ENCODE measurements at regions not wholly inside any gene's neighbourhood (a gene's known extent, or its start where the extent isn't known, plus 50 kb on each side); places are given as distances from the start of the nearest gene placed in this dataset.
"Not testable (repeated sequence)": the region's sequence is repeated elsewhere in the genome, so short reads cannot be mapped to it uniquely, and the experiment has no call there.

- intact Hi-C loops (cut with micrococcal nuclease) (no loop called here), dilution Hi-C loops (cut with HindIII; ENCODE audit: low sequenced_read_pairs, unreplicated experiment) (no loop called here), in situ Hi-C loops (cut with MboI; ENCODE audit: low sequenced_read_pairs) (no loop called here)
- H3K23ac ChIP-seq (ENCODE audit: low read depth, low read length): no peak overlapping the region
- H3K27me3 ChIP-seq (ENCODE audit: control insufficient read depth, insufficient read depth, low read length): no peaks in the 10 kb centered on the region
- BruUV-seq (replicated peaks): no TSS peak
- no peak overlapping the region for H3K27ac ChIP-seq (ENCODE audit: insufficient read depth, low read length)
- peaks cover 2% of the 10 kb centered on the region; the same call in 1 of the 2 replicates for H3K9me3 ChIP-seq (ENCODE audit: control insufficient read depth, insufficient read depth, low read length)
- no peaks in the 10 kb centered on the region for H4K20me1 ChIP-seq (ENCODE audit: insufficient read depth, low read length)
- H2BK15ac ChIP-seq (ENCODE audit: low read depth, low read length): no peak overlapping the region
- no peak overlapping the region for H4K8ac ChIP-seq (ENCODE audit: low read depth in 2 of 2, low read length in 2 of 2)
- H3K9ac ChIP-seq (ENCODE audit: low read depth, low read length): no peak overlapping the region
- H3K4ac ChIP-seq (ENCODE audit: low read depth, low read length): no peak overlapping the region
- H3K18ac ChIP-seq (ENCODE audit: low read depth, low read length): no peak overlapping the region
- POLR2A ChIA-PET (ENCODE audit: unreplicated experiment): no interaction called here
- H2AFZ ChIP-seq (replicated peaks; ENCODE audit: low read length, poor library complexity): no peak overlapping the region
- TF ChIP-seq MAZ (IDR thresholded peaks at IDR 0.05; ENCODE audit: borderline replicate concordance, low read depth, low read length): no peak
- TF ChIP-seq CEBPB (IDR thresholded peaks at IDR 0.05; ENCODE audit: low read depth, low read length): no peak
- TF ChIP-seq MXI1 (IDR thresholded peaks at IDR 0.05; ENCODE audit: borderline replicate concordance, low read depth, low read length): no peak
- TF ChIP-seq FOS (IDR thresholded peaks at IDR 0.05; ENCODE audit: low read depth, low read length): no peak
- TF ChIP-seq RCOR1 (IDR thresholded peaks at IDR 0.05; ENCODE audit: insufficient replicate concordance, low read length): no peak
- H2AK9ac ChIP-seq (replicated peaks; ENCODE audit: low read depth, low read length, poor library complexity): no peak overlapping the region
- CTCF ChIA-PET: no interaction called here
- H4K91ac ChIP-seq (ENCODE audit: insufficient read depth, low read depth, low read length): no peak overlapping the region
- DNase-seq (no peak), ATAC-seq (ENCODE audit: low read depth) (no peak)
- H4K5ac ChIP-seq (ENCODE audit: low read depth, low read length): no peak overlapping the region
- H3K9me1 ChIP-seq (ENCODE audit: insufficient read depth, low read length): no peaks in the 10 kb centered on the region
- no peak overlapping the region for H3K4me2 ChIP-seq (ENCODE audit: low read depth, low read length)
- H2AK5ac ChIP-seq (ENCODE audit: low read depth, low read length): no peak overlapping the region
- H2BK120ac ChIP-seq (ENCODE audit: low read depth, low read length): no peak overlapping the region
- no peak overlapping the region for H2BK5ac ChIP-seq (ENCODE audit: low read depth, low read length, poor library complexity, severe bottlenecking)
- no peaks in the 10 kb centered on the region for H3K79me1 ChIP-seq (ENCODE audit: low read depth in 1 of 2, low read length in 2 of 2)
- no peaks in the 10 kb centered on the region for H3K36me3 ChIP-seq (ENCODE audit: control insufficient read depth, insufficient read depth, low read length)
- no peak overlapping the region for H3K4me3 ChIP-seq (ENCODE audit: insufficient read depth, low read depth, low read length)
- no peaks in the 10 kb centered on the region for H3K4me1 ChIP-seq (ENCODE audit: control insufficient read depth, insufficient read depth, low read length)
- H2BK20ac ChIP-seq (ENCODE audit: low read depth, low read length): no peak overlapping the region
- H3K14ac ChIP-seq (replicated peaks; ENCODE audit: low read depth, low read length): no peak overlapping the region
- no peak overlapping the region for H3K56ac ChIP-seq (ENCODE audit: extremely low read depth, insufficient read depth, low read length)
These were observed 547.5 kb downstream of the TRAM1L1 start for GRCh38 chr4:116537828-116538227.

- H3K4me1 ChIP-seq (ENCODE audit: control insufficient read depth, insufficient read depth, low read length); H3K79me1 ChIP-seq (ENCODE audit: low read depth in 1 of 2, low read length in 2 of 2); H3K56ac ChIP-seq (ENCODE audit: extremely low read depth, insufficient read depth, low read length); BruUV-seq (replicated peaks); POLR2A ChIA-PET (ENCODE audit: unreplicated experiment); ATAC-seq (ENCODE audit: low read depth); H3K4me3 ChIP-seq (ENCODE audit: insufficient read depth, low read depth, low read length); H3K27me3 ChIP-seq (ENCODE audit: control insufficient read depth, insufficient read depth, low read length); H3K9ac ChIP-seq (ENCODE audit: low read depth, low read length); H3K18ac ChIP-seq (ENCODE audit: low read depth, low read length); dilution Hi-C loops (cut with HindIII; ENCODE audit: low sequenced_read_pairs, unreplicated experiment); H3K4me2 ChIP-seq (ENCODE audit: low read depth, low read length); H4K20me1 ChIP-seq (ENCODE audit: insufficient read depth, low read length); CTCF ChIA-PET; H2BK15ac ChIP-seq (ENCODE audit: low read depth, low read length); H2AFZ ChIP-seq (replicated peaks; ENCODE audit: low read length, poor library complexity); H2BK5ac ChIP-seq (ENCODE audit: low read depth, low read length, poor library complexity, severe bottlenecking); H3K9me1 ChIP-seq (ENCODE audit: insufficient read depth, low read length); H2BK20ac ChIP-seq (ENCODE audit: low read depth, low read length); H3K4ac ChIP-seq (ENCODE audit: low read depth, low read length); H3K27ac ChIP-seq (ENCODE audit: insufficient read depth, low read length); H3K23ac ChIP-seq (ENCODE audit: low read depth, low read length); H4K5ac ChIP-seq (ENCODE audit: low read depth, low read length); H3K36me3 ChIP-seq (ENCODE audit: control insufficient read depth, insufficient read depth, low read length); H2AK5ac ChIP-seq (ENCODE audit: low read depth, low read length); in situ Hi-C loops (cut with MboI; ENCODE audit: low sequenced_read_pairs); H3K14ac ChIP-seq (replicated peaks; ENCODE audit: low read depth, low read length); DNase-seq; H3K9me3 ChIP-seq (ENCODE audit: control insufficient read depth, insufficient read depth, low read length); intact Hi-C loops (cut with micrococcal nuclease); H4K91ac ChIP-seq (ENCODE audit: insufficient read depth, low read depth, low read length); H2AK9ac ChIP-seq (replicated peaks; ENCODE audit: low read depth, low read length, poor library complexity); H2BK120ac ChIP-seq (ENCODE audit: low read depth, low read length); H4K8ac ChIP-seq (ENCODE audit: low read depth in 2 of 2, low read length in 2 of 2): not testable (repeated sequence)
- no CpG with 5 or more reads among the region's 6 CpGs for WGBS, 2 experiments (ENCODE audit: extremely low coverage in 2 of 2, insufficient read length in 1 of 2)
These were observed 549.4 kb downstream of the TRAM1L1 start for GRCh38 chr4:116536024-116536423.

Measured in IMR-90 (cell line).